Brain pericyte (primary cell): ENCODE measurements at regions not wholly inside any gene's neighbourhood (a gene's known extent, or its start where the extent isn't known, plus 50 kb on each side); places are given as distances from the start of the nearest gene placed in this dataset.

ENCODE experiments used
- DNase-seq: peaks from one replicate; pipeline ENCODE4 v3.0.0-alpha.2; 2012; ENCODE audit warnings: low read depth, low spot score

GRCh38 chr9:74443036-74443750 is 53.9 kb upstream of the RORB start:
- no peak for DNase-seq

GRCh38 chr9:74444369-74444768 is 52.8 kb upstream of the RORB start:
- no peak for DNase-seq
